Panc1 (cell line): ENCODE measurements at regions not wholly inside any gene's neighbourhood (a gene's known extent, or its start where the extent isn't known, plus 50 kb on each side); places are given as distances from the start of the nearest gene placed in this dataset.
"Not testable (repeated sequence)": the region's sequence is repeated elsewhere in the genome, so short reads cannot be mapped to it uniquely, and the experiment has no call there.

Source experiments
- ATAC-seq: fragments of 200-7000 bp; cut with Tn5 transposase; 2 replicates; pipeline ENCODE4 v1.9.1; 2020; ENCODE audit warnings: mild to moderate bottlenecking, moderate library complexity
- BruUV-seq: library from RNA; stranded (reverse); fragments of 400-500 nt; replicated peaks from 2 replicates; lab custom pipeline; 2021; lab: Mats Ljungman, UMichigan
- CTCF ChIA-PET: fragments of 300-600 bp; sonication (Branson Sonifier 250); formaldehyde crosslinking; loops from one replicate; lab custom pipeline; 2022; ENCODE audit warnings: antibody characterized with exemption; lab: Charles Lee
- POLR2A ChIA-PET: fragments of 300-600 bp; sonication (Branson Sonifier 250); formaldehyde crosslinking; loops from one replicate; lab custom pipeline; 2022; ENCODE audit warnings: antibody characterized with exemption; lab: Charles Lee
- DNase-seq: peaks from one replicate; pipeline ENCODE4 v3.0.0-alpha.2; 2010; ENCODE audit warnings: low read depth, low spot score
- H3K27ac ChIP-seq: 2 replicates; pipeline ENCODE4 v1.5.1; 2011; ENCODE audit warnings: mild to moderate bottlenecking, low read length, inconsistent platforms
- H3K27me3 ChIP-seq: fragments of 200-500 bp; sonication (Bioruptor generic); 2 replicates; pipeline ENCODE4 v1.6.0; 2014; ENCODE audit warnings: low read length, inconsistent platforms; ENCODE audit not compliant: control insufficient read depth, insufficient read depth
- H3K36me3 ChIP-seq: fragments of 200-500 bp; sonication (Bioruptor generic); 2 replicates; pipeline ENCODE4 v1.5.1; 2014; ENCODE audit warnings: inconsistent platforms, mild to moderate bottlenecking, low read length, moderate library complexity; ENCODE audit not compliant: control insufficient read depth, insufficient read depth
- H3K4me1 ChIP-seq: 2 replicates; pipeline ENCODE4 v1.5.1; 2011; ENCODE audit warnings: inconsistent platforms, mild to moderate bottlenecking, low read length, moderate library complexity; ENCODE audit not compliant: control insufficient read depth, insufficient read depth
- H3K4me3 ChIP-seq, 2 experiments: 2 replicates each; pipeline ENCODE4 v1.5.1; 2011 to 2012; ENCODE audit warnings: low read depth in 2 of 2, low read length in 2 of 2, mild to moderate bottlenecking in 2 of 2, inconsistent platforms in 1 of 2, moderate library complexity in 1 of 2
- H3K9me3 ChIP-seq: fragments of 200-500 bp; sonication (Bioruptor generic); 2 replicates; pipeline ENCODE4 v1.5.1; 2014; ENCODE audit warnings: low read depth, mild to moderate bottlenecking, inconsistent platforms, low read length, moderate library complexity; ENCODE audit not compliant: control insufficient read depth, insufficient read depth
- CTCF ChIP-seq: fragments of 450-650 bp; IDR thresholded peaks from 2 replicates; pipeline ENCODE4 v1.5.1; 2017; ENCODE audit warnings: mild to moderate bottlenecking
- POLR2AphosphoS5 ChIP-seq: IDR thresholded peaks from 2 replicates; pipeline ENCODE4 v1.6.1; 2012; ENCODE audit warnings: mild to moderate bottlenecking, low read depth, low read length, moderate library complexity
- REST ChIP-seq, 2 experiments: IDR thresholded peaks; 2 replicates each; pipeline ENCODE4 v1.6.1; 2011 to 2012; ENCODE audit warnings: low read depth in 2 of 2, control low read depth in 1 of 2, low read length in 1 of 2, mild to moderate bottlenecking in 1 of 2, moderate library complexity in 1 of 2; ENCODE audit not compliant: insufficient read depth in 1 of 2
- SIN3A ChIP-seq: IDR thresholded peaks from 2 replicates; pipeline ENCODE4 v1.6.1; 2012; ENCODE audit warnings: low read depth, mild to moderate bottlenecking, low read length, moderate library complexity, borderline replicate concordance; ENCODE audit not compliant: insufficient read depth
- TCF7L2 ChIP-seq: IDR thresholded peaks from 2 replicates; pipeline ENCODE4 v1.6.1; 2011; ENCODE audit warnings: mild to moderate bottlenecking, low read depth, low read length, inconsistent platforms
- in situ Hi-C: cut with HindIII; loops from 2 replicates; pipeline ENCODE4 v1.10.0; 2016; ENCODE audit warnings: low sequenced_read_pairs, low pct_unique_long_range_greater_than_20kb
- intact Hi-C: fragments of 100-400 bp; cut with micrococcal nuclease; formaldehyde crosslinking; loops from one replicate; pipeline ENCODE4 v1.10.0; 2022; ENCODE audit not compliant: unreplicated experiment

- Histone ChIP-seq H3K27ac (no peak overlapping the region), H3K4me3 (no peak overlapping the region), H3K27me3 (no peaks in the 10 kb centered on the region), H3K9me3 (no peaks in the 10 kb centered on the region), H3K36me3 (no peaks in the 10 kb centered on the region), H3K4me1 (no peaks in the 10 kb centered on the region)
- no TSS peak for BruUV-seq
- TF ChIP-seq REST (IDR thresholded peaks at IDR 0.05; ENCODE audit: insufficient read depth in 1 of 2, low read depth in 2 of 2, low read length in 1 of 2) (no peak), TCF7L2 (no peak), POLR2AphosphoS5 (no peak), SIN3A (no peak), CTCF (no peak)
- DNase-seq = no peak
- ChIA-PET CTCF (interaction anchor here (0.6 kb wide), 1 partner anchor 282 kb away, joined by 4 read pairs; no protein-coding TSS in a partner anchor), POLR2A (no interaction called here)
- intact Hi-C loops = no loop called here
- ATAC-seq = no peak
- in situ Hi-C loops = no loop called here
Observed at GRCh38 chr1:100799954-100800612, 80.5 kb downstream of the VCAM1 start.

- not testable (repeated sequence) for BruUV-seq, H3K9me3 ChIP-seq
Observed at GRCh38 chr1:100801256-100801655, 81.7 kb downstream of the VCAM1 start.

GRCh38 chr1:100803280-100803679 is 83.7 kb downstream of the VCAM1 start:
- H3K36me3 ChIP-seq, H3K9me3 ChIP-seq, POLR2A ChIA-PET, ATAC-seq, intact Hi-C loops, H3K27me3 ChIP-seq, DNase-seq, BruUV-seq, H3K4me1 ChIP-seq, CTCF ChIA-PET, in situ Hi-C loops, H3K27ac ChIP-seq, H3K4me3 ChIP-seq: not testable (repeated sequence)

More at GRCh38 chr1:100801256-100801655, 81.7 kb downstream of the VCAM1 start:
- in situ Hi-C loops, intact Hi-C loops, H3K36me3 ChIP-seq, CTCF ChIA-PET, H3K4me3 ChIP-seq, H3K27me3 ChIP-seq, ATAC-seq, H3K27ac ChIP-seq, DNase-seq, H3K4me1 ChIP-seq, POLR2A ChIA-PET: not testable (repeated sequence)
